ENCODE measurements at regions not wholly inside any gene's neighbourhood (a gene's known extent, or its start where the extent isn't known, plus 50 kb on each side); places are given as distances from the start of the nearest gene placed in this dataset.
A peak's percentile ranks its signal among the peaks of the same experiment; 100 is the strongest.
"Not testable (repeated sequence)": the region's sequence is repeated elsewhere in the genome, so short reads cannot be mapped to it uniquely, and the experiment has no call there.

DNA sequence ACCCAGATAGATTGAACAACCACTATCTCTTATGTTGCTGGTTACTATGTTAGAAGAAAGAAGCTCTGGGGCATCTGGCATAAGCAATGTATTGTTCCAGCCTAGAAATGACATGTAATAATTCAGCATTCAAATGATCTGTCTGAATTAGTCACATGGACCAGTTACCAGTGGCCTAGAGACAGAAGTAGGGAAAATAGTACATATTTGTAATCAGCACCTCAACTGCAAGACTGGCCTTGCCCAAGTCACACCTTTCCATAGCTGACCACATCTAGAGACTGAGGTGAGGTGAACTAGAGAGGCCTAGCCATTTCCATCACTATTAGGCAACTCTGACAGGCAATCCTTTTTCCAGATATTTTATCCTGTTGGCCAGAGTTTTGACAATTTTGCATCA lies 315.6 kb upstream of the KCND2 start:
- TF ChIP-seq, protein P1, sequence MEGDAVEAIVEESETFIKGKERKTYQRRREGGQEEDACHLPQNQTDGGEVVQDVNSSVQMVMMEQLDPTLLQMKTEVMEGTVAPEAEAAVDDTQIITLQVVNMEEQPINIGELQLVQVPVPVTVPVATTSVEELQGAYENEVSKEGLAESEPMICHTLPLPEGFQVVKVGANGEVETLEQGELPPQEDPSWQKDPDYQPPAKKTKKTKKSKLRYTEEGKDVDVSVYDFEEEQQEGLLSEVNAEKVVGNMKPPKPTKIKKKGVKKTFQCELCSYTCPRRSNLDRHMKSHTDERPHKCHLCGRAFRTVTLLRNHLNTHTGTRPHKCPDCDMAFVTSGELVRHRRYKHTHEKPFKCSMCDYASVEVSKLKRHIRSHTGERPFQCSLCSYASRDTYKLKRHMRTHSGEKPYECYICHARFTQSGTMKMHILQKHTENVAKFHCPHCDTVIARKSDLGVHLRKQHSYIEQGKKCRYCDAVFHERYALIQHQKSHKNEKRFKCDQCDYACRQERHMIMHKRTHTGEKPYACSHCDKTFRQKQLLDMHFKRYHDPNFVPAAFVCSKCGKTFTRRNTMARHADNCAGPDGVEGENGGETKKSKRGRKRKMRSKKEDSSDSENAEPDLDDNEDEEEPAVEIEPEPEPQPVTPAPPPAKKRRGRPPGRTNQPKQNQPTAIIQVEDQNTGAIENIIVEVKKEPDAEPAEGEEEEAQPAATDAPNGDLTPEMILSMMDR (IDR thresholded peaks at IDR 0.05; ENCODE audit: control insufficient read depth, extremely low read depth, insufficient read depth) = no peak
- no peak overlapping the region for H3K4me3 ChIP-seq (ENCODE audit: low read depth, low read length)
- no peak for DNase-seq (ENCODE audit: low read depth)

DNA sequence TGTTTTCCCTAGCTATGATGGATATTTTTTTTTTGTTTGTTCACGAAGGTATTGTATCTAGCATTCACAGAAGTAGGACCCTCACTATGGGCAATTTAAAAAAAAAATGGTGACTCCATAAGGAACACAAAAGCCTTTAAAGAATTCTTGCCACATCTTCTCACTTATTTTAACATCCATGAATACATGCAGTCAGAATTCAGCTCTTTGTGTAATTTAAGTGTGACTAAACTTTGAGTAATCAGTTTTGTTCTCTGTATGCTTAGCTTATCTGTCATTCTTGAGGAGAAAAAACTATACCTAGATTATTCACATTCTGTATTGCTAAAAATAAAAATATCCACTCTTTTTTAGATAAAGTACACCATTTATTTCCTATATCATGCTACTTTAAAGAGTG lies 313.2 kb upstream of the KCND2 start:
- TF ChIP-seq, protein P1 (IDR thresholded peaks at IDR 0.05; ENCODE audit: control insufficient read depth, extremely low read depth, insufficient read depth) = no peak
- H3K4me3 ChIP-seq (ENCODE audit: low read depth, low read length) = no peak overlapping the region
- DNase-seq (ENCODE audit: low read depth) = no peak

- no peak overlapping the region for H3K4me3 ChIP-seq (ENCODE audit: low read depth, low read length)
- TF ChIP-seq, protein P1 (IDR thresholded peaks at IDR 0.05; ENCODE audit: control insufficient read depth, extremely low read depth, insufficient read depth) = no peak
- no peak for DNase-seq (ENCODE audit: low read depth)
These were observed 309.3 kb upstream of the KCND2 start for GRCh38 chr7:119963654-119964053.

GRCh38 chr7:119964065-119964464 lies 308.9 kb upstream of the KCND2 start:
- no peak for DNase-seq (ENCODE audit: low read depth)
- no peak overlapping the region for H3K4me3 ChIP-seq (ENCODE audit: low read depth, low read length)
- TF ChIP-seq, protein P1 (IDR thresholded peaks at IDR 0.05; ENCODE audit: control insufficient read depth, extremely low read depth, insufficient read depth) = no peak

DNA sequence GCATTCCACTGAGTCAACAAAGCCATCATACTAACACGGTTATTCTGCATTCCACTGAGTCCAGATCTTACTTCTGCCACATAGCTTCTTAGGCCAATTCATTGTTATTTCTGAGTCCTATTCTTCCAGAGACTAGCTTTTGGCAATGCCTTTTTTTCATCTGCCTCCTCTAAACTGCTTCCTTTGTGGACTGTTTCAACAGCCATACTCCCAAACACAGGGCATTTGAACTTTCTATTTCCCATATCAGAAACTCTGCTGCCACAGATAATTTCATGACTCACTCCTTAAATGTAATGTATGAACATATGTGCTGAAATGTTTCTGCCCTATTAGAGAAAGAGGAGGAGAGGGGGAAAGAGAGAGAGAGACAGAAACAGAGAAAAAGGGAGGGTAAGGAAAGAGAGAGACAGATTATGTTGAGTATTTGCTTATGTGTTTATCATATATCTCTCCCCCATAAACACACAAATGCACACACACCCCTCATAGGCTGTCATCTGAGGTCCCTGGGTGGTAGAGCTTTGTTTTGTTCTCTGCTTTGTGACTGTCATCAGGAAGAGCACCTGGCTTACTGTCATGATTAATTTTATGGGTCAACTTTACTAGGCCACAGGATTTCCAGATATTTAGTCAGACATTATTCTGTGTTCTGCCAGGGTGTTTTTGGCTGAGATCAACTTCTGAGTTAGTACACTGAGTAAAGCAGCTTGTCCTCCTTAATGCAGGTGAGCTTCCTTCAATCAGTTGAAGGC lies 308.0 kb upstream of the KCND2 start:
- no peak overlapping the region for H3K4me3 ChIP-seq (ENCODE audit: low read depth, low read length)
- DNase-seq (ENCODE audit: low read depth) = peak; percentile 72
- TF ChIP-seq, protein P1 (IDR thresholded peaks at IDR 0.05; ENCODE audit: control insufficient read depth, extremely low read depth, insufficient read depth) = no peak

DNA sequence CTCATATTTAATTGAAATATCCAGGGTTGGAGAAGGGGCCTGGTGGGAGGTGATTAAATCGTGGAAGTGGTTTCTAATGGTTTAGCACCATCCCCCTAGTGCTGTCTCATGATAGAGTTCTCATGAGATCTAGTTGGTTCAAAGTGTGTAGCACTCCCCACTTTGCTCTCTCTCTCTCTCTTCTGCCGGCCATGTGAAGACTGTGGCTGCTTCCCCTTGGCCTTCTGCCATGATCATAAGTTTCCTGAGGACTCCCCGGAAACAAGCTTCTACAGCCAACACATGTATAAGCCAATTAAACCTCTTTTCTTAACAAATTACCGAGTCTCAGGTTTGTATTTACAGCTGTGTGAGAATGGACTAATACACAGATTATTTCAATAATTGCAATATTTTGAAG lies 305.8 kb upstream of the KCND2 start:
- DNase-seq (ENCODE audit: low read depth) = no peak
- TF ChIP-seq, protein P1 (IDR thresholded peaks at IDR 0.05; ENCODE audit: control insufficient read depth, extremely low read depth, insufficient read depth) = no peak

GRCh38 chr7:119968411-119968810 lies 304.6 kb upstream of the KCND2 start:
- DNase-seq (ENCODE audit: low read depth); H3K4me3 ChIP-seq (ENCODE audit: low read depth, low read length): not testable (repeated sequence)

More for the DNA sequence above, 305.8 kb upstream of the KCND2 start:
- no peak overlapping the region for H3K4me3 ChIP-seq (ENCODE audit: low read depth, low read length)

All from LNCaP clone FGC (cell line).